HepG2 (cell line): ENCODE measurements at regions not wholly inside any gene's neighbourhood (a gene's known extent, or its start where the extent isn't known, plus 50 kb on each side); places are given as distances from the start of the nearest gene placed in this dataset.

ENCODE experiments used
- ATAC-seq: fragments of 200-7000 bp; cut with Tn5 transposase; 3 replicates; pipeline ENCODE4 v1.9.1; 2020; ENCODE audit warnings: mild to moderate bottlenecking, moderate library complexity
- BruUV-seq: library from RNA; stranded (reverse); fragments of 400-500 nt; replicated peaks from 2 replicates; lab custom pipeline; 2021; lab: Mats Ljungman, UMichigan
- CTCF ChIA-PET: fragments of 300-600 bp; formaldehyde crosslinking; extraction: SDS; loops from one replicate; lab custom pipeline; 2021; ENCODE audit warnings: low total read pairs, inconsistent platforms, low intra/inter-chr PET ratio; lab: Yijun Ruan, JAX
- POLR2A ChIA-PET: fragments of 350-600 bp; sonication (Branson Sonifier 250); formaldehyde crosslinking; loops from one replicate; lab custom pipeline; 2020; ENCODE audit warnings: antibody characterized with exemption, inconsistent platforms; lab: Yijun Ruan, JAX
- DNase-seq: peaks from one replicate; pipeline ENCODE4 v3.0.0-alpha.2; 2015; ENCODE audit warnings: low spot score
- FAIRE-seq: peaks from 3 replicates; lab custom pipeline; 2011; peaks lifted over from hg19 to GRCh38; lab: Jason Lieb, UNC
- H2AFZ ChIP-seq: one replicate; pipeline ENCODE4 v1.6.1; 2011; ENCODE audit warnings: low read length, inconsistent platforms
- H3K27ac ChIP-seq: fragments of 300-600 bp; 3 replicates; pipeline ENCODE4 v1.8.0; 2011; ENCODE audit warnings: mixed run types, mild to moderate bottlenecking, mixed read lengths, low read length, inconsistent platforms; ENCODE audit not compliant: insufficient read depth; ENCODE audit errors: extremely low read length
- H3K27me3 ChIP-seq, 2 experiments: fragments of 200-600 bp in 1 of 2; 2 replicates in 1 of 2; 3 replicates in 1 of 2; pipeline versions ENCODE4 v1.6.0 to v1.8.0; 2011; ENCODE audit warnings: low read length in 2 of 2, mild to moderate bottlenecking in 2 of 2, moderate library complexity in 2 of 2, inconsistent platforms in 1 of 2; ENCODE audit not compliant: insufficient read depth in 2 of 2, control insufficient read depth in 1 of 2
- H3K36me3 ChIP-seq, 2 experiments: fragments of 200-600 bp in 1 of 2; replicated peaks in 1 of 2; 2 replicates in 1 of 2; 3 replicates in 1 of 2; pipeline versions ENCODE4 v1.5.1 to v1.8.0; 2011; ENCODE audit warnings: low read length in 2 of 2, inconsistent platforms in 1 of 2; ENCODE audit not compliant: insufficient read depth in 2 of 2, control insufficient read depth in 1 of 2
- H3K4me1 ChIP-seq: 2 replicates; pipeline ENCODE4 v1.5.1; 2012; ENCODE audit warnings: low read length, inconsistent platforms; ENCODE audit not compliant: insufficient read depth
- H3K4me2 ChIP-seq: 2 replicates; pipeline ENCODE4 v1.6.0; 2011; ENCODE audit warnings: low read depth, low read length, inconsistent platforms
- H3K4me3 ChIP-seq, 3 experiments: fragments of 200-600 bp in 1 of 3; sonication (generic), shearing (Covaris generic) in 1 of 3; replicated peaks in 1 of 3; 2 replicates each; pipeline ENCODE4 v1.5.1; 2011 to 2016; ENCODE audit warnings: low read length in 3 of 3, inconsistent platforms in 2 of 3, low read depth in 2 of 3, mild to moderate bottlenecking in 2 of 3, control low read depth in 1 of 3, mixed read lengths in 1 of 3; ENCODE audit not compliant: insufficient read depth in 1 of 3
- H3K79me2 ChIP-seq: one replicate; pipeline ENCODE4 v1.6.1; 2011; ENCODE audit warnings: low read length, inconsistent platforms; ENCODE audit not compliant: insufficient read depth
- H3K9ac ChIP-seq: 2 replicates; pipeline ENCODE4 v1.6.0; 2011; ENCODE audit warnings: mild to moderate bottlenecking, low read depth, low read length, inconsistent platforms; ENCODE audit not compliant: insufficient read depth
- H3K9me3 ChIP-seq: 2 replicates; pipeline ENCODE4 v1.5.1; 2012; ENCODE audit warnings: mild to moderate bottlenecking, low read length
- H4K20me1 ChIP-seq: 2 replicates; pipeline ENCODE4 v1.6.0; 2011; ENCODE audit warnings: inconsistent platforms, mild to moderate bottlenecking, low read length, moderate library complexity; ENCODE audit not compliant: insufficient read depth
- AKNA ChIP-seq: sonication (generic); formaldehyde crosslinking; IDR thresholded peaks from 2 replicates; pipeline ENCODE4 v1.4.0; 2020; ENCODE audit warnings: missing genetic modification reagents, borderline replicate concordance
- FOXP1 ChIP-seq, 2 experiments: fragments of 450-650 bp in 1 of 2; IDR thresholded peaks; 2 replicates each; pipeline ENCODE4 v1.6.1; 2017 to 2018; ENCODE audit warnings: antibody characterized with exemption in 1 of 2
- LRRFIP1 ChIP-seq: sonication (generic); formaldehyde crosslinking; conservative IDR thresholded peaks from 2 replicates; pipeline ENCODE4 v1.4.0; 2020; ENCODE audit warnings: missing genetic modification reagents
- RFXAP ChIP-seq: sonication (generic); formaldehyde crosslinking; IDR thresholded peaks from 2 replicates; pipeline ENCODE4 v1.4.0; 2020; ENCODE audit warnings: missing genetic modification reagents, borderline replicate concordance
- SRF ChIP-seq: IDR thresholded peaks from 2 replicates; pipeline ENCODE4 v1.6.1; 2011; ENCODE audit warnings: mild to moderate bottlenecking, low read depth, low read length, moderate library complexity
- THYN1 ChIP-seq: sonication (generic); formaldehyde crosslinking; IDR thresholded peaks from 2 replicates; pipeline ENCODE4 v1.8.1; 2023; ENCODE audit warnings: low read depth, mild to moderate bottlenecking, moderate library complexity, missing genetic modification reagents, borderline replicate concordance
- U2AF2 ChIP-seq: fragments of 200-400 bp; formaldehyde crosslinking; IDR thresholded peaks from 2 replicates; pipeline ENCODE4 v1.6.1; 2017; ENCODE audit warnings: low read depth, mild to moderate bottlenecking, low read length
- XBP1 ChIP-seq: sonication (generic); formaldehyde crosslinking; IDR thresholded peaks from 2 replicates; pipeline ENCODE4 v1.5.0; 2020; ENCODE audit warnings: missing genetic modification reagents
- ZNF274 ChIP-seq: sonication (generic); formaldehyde crosslinking; IDR thresholded peaks from 2 replicates; pipeline ENCODE4 v1.5.1; 2020; ENCODE audit warnings: mild to moderate bottlenecking, missing genetic modification reagents
- ZNF276 ChIP-seq: sonication (generic); formaldehyde crosslinking; IDR thresholded peaks from 2 replicates; pipeline ENCODE4 v1.4.0; 2020; ENCODE audit warnings: mild to moderate bottlenecking, low read depth, missing genetic modification reagents
- ZNF629 ChIP-seq: sonication (generic); formaldehyde crosslinking; conservative IDR thresholded peaks from 2 replicates; pipeline ENCODE4 v1.5.0; 2020; ENCODE audit warnings: missing genetic modification reagents
- ZNF7 ChIP-seq: IDR thresholded peaks from 2 replicates; pipeline ENCODE4 v1.6.1; 2016; ENCODE audit warnings: missing biosample characterization, missing genetic modification reagents
- ZNF747 ChIP-seq: sonication (generic); formaldehyde crosslinking; IDR thresholded peaks from 2 replicates; pipeline ENCODE4 v1.8.1; 2023; ENCODE audit warnings: missing genetic modification reagents, mild to moderate bottlenecking, borderline replicate concordance
- ZNF761 ChIP-seq: sonication (generic); formaldehyde crosslinking; conservative IDR thresholded peaks from 2 replicates; pipeline ENCODE4 v1.4.0; 2020; ENCODE audit warnings: mild to moderate bottlenecking, missing genetic modification reagents
- ZNF800 ChIP-seq: sonication (generic); formaldehyde crosslinking; IDR thresholded peaks from 2 replicates; pipeline ENCODE4 v1.4.0; 2020; ENCODE audit warnings: missing genetic modification reagents
- WGBS: methylation state at CpG from one replicate; pipeline ENCODE4 v1.1.6; 2017; ENCODE audit warnings: low lambda C conversion rate; 5-methylcytosine and 5-hydroxymethylcytosine counted together
- in situ Hi-C: cut with HindIII; loops from 2 replicates; pipeline ENCODE4 v1.10.0; 2017; ENCODE audit warnings: low pct_unique_long_range_greater_than_20kb; ENCODE audit not compliant: extremely low pct_ligation_motif_present
- intact Hi-C: fragments of 100-400 bp; cut with micrococcal nuclease; formaldehyde crosslinking; loops from one replicate; pipeline ENCODE4 v1.10.0; 2022; ENCODE audit not compliant: unreplicated experiment

GRCh38 chr17:63033142-63033541 lies 67.1 kb downstream of the TANC2 start:
- no peak overlapping the region for H3K27ac ChIP-seq
- POLR2A ChIA-PET, result no interaction called here
- H3K4me3 ChIP-seq, result no peak overlapping the region
- H3K27me3 ChIP-seq, result no peaks in the 10 kb centered on the region; a peak in 1 of 5 replicates
- in situ Hi-C loops, result no loop called here
- no peaks in the 10 kb centered on the region for H3K79me2 ChIP-seq
- no peak for ATAC-seq
- H3K9me3 ChIP-seq, result no peaks in the 10 kb centered on the region
- CTCF ChIA-PET, result no interaction called here
- no peak for FAIRE-seq
- H3K4me1 ChIP-seq, result no peaks in the 10 kb centered on the region
- no peak overlapping the region for H3K9ac ChIP-seq
- no peaks in the 10 kb centered on the region for H4K20me1 ChIP-seq
- no peaks in the 10 kb centered on the region for H3K36me3 ChIP-seq
- BruUV-seq, result no TSS peak
- no peak for DNase-seq
- H2AFZ ChIP-seq, result no peak overlapping the region
- 1% methylated on average over 2 of the region's 2 CpGs for WGBS
- intact Hi-C loops, result no loop called here
- no peak overlapping the region for H3K4me2 ChIP-seq
- no peak for TF ChIP-seq ZNF629 (CRISPR knock-in tag)
- TF ChIP-seq LRRFIP1 (CRISPR knock-in tag), result no peak
- no peak for TF ChIP-seq THYN1 (CRISPR knock-in tag)
- TF ChIP-seq FOXP1 (IDR thresholded peaks at IDR 0.05), result no peak
- TF ChIP-seq FOXP1 (CRISPR knock-in tag; IDR thresholded peaks at IDR 0.05), result no peak
- TF ChIP-seq XBP1 (CRISPR knock-in tag), result no peak
- no peak for TF ChIP-seq ZNF276 (CRISPR knock-in tag)
- TF ChIP-seq ZNF800, result no peak
- TF ChIP-seq ZNF7 (CRISPR knock-in tag), result no peak
- no peak for TF ChIP-seq U2AF2
- TF ChIP-seq ZNF761 (CRISPR knock-in tag), result no peak
- no peak for TF ChIP-seq SRF
- TF ChIP-seq AKNA, result no peak
- TF ChIP-seq ZNF747, result no peak
- TF ChIP-seq RFXAP (CRISPR knock-in tag), result no peak
- TF ChIP-seq ZNF274 (CRISPR knock-in tag), result no peak
